OCI-LY7 (cell line): ENCODE measurements at regions not wholly inside any gene's neighbourhood (a gene's known extent, or its start where the extent isn't known, plus 50 kb on each side); places are given as distances from the start of the nearest gene placed in this dataset.

Experiments
- CTCF ChIP-seq: fragments of 200-600 bp; sonication (generic); conservative IDR thresholded peaks from 2 replicates; pipeline ENCODE4 v1.5.1; 2014; ENCODE audit warnings: mild to moderate bottlenecking, antibody characterized with exemption, low read length, moderate library complexity, mixed read lengths
- EZH2phosphoT487 ChIP-seq: fragments of 200-600 bp; sonication (generic); IDR thresholded peaks from 2 replicates; pipeline ENCODE4 v1.6.1; 2018; ENCODE audit warnings: low read depth, borderline replicate concordance, mild to moderate bottlenecking, mixed run types, antibody characterized with exemption, low read length, moderate library complexity, mixed read lengths

DNA sequence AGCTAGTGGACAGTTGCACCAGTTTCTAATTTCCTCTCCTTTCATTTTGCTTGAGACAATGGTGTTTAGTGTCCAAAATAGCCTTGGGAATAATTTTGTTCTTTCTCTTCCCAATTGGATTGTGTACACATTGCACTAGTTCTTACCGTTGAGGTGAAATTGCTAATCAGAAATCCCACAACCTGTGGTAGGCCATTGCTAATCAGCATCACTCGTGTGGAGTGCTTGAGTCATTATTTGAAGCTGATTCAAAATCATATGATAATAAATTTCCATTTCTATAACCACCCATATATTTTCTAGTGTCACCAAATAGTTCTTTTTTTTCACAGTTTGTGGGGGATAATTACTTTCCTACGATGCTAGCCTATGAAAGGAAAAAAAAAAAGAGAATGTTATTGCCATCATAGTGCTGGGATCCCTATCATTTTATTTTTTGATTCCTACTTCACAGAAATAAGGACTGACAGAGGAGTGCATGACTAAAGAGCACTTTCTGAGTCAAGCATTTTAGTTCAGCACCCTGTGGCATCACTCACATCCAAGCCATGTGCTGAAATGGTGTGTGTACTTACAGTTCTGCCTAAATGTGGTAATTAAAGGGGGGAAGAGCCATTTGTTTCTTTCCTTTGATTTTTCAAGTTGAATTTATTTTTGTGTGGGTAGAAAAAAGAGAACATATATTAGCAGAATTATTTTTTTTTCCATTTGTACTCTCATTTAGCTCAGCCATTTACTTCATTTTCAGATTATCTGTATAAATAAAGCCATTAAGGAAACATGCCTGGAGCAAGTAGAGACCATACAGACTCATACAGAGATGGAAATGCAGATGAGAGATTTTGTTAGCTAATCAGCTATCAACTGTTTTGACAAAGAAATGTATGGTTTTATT is 108.0 kb upstream of the MEIS2 start:
- TF ChIP-seq CTCF (no peak), EZH2phosphoT487 (no peak)
